Adipocyte (in vitro differentiated cells): ENCODE measurements at regions not wholly inside any gene's neighbourhood (a gene's known extent, or its start where the extent isn't known, plus 50 kb on each side); places are given as distances from the start of the nearest gene placed in this dataset.
"Not testable (repeated sequence)": the region's sequence is repeated elsewhere in the genome, so short reads cannot be mapped to it uniquely, and the experiment has no call there.

ENCODE experiments used
- DNase-seq: peaks from one replicate; pipeline ENCODE4 v3.0.0-alpha.2; 2015; ENCODE audit warnings: low read depth
- H3K27me3 ChIP-seq: replicated peaks from 2 replicates; pipeline ENCODE4 v1.7.0; 2013; ENCODE audit warnings: mild to moderate bottlenecking, low read length, moderate library complexity; ENCODE audit not compliant: control insufficient read depth, insufficient read depth
- H3K36me3 ChIP-seq: 2 replicates; pipeline ENCODE4 v1.7.0; 2013; ENCODE audit warnings: low read length, mild to moderate bottlenecking, moderate library complexity; ENCODE audit not compliant: control insufficient read depth, insufficient read depth, severe bottlenecking
- H3K4me1 ChIP-seq: 2 replicates; pipeline ENCODE4 v1.7.0; 2013; ENCODE audit warnings: mild to moderate bottlenecking, low read length, moderate library complexity; ENCODE audit not compliant: control insufficient read depth, insufficient read depth
- H3K4me3 ChIP-seq: 2 replicates; pipeline ENCODE4 v1.7.0; 2013; ENCODE audit warnings: mild to moderate bottlenecking, low read length, moderate library complexity
- H3K9ac ChIP-seq: 2 replicates; pipeline ENCODE4 v1.7.0; 2013; ENCODE audit warnings: mild to moderate bottlenecking, low read length, moderate library complexity
- H3K9me3 ChIP-seq: 2 replicates; pipeline ENCODE4 v1.7.0; 2013; ENCODE audit warnings: mild to moderate bottlenecking, low read length, moderate library complexity; ENCODE audit not compliant: control insufficient read depth

GRCh38 chr4:183044924-183045640 is 54.0 kb upstream of the WWC2 start:
- not testable (repeated sequence) for H3K9me3 ChIP-seq, H3K9ac ChIP-seq, H3K36me3 ChIP-seq, H3K4me1 ChIP-seq, H3K4me3 ChIP-seq, H3K27me3 ChIP-seq, DNase-seq

GRCh38 chr4:183038436-183038835 is 60.6 kb upstream of the WWC2 start:
- no peaks in the 10 kb centered on the region for H3K9me3 ChIP-seq
- no peaks in the 10 kb centered on the region for H3K4me1 ChIP-seq
- H3K36me3 ChIP-seq: no peaks in the 10 kb centered on the region
- H3K9ac ChIP-seq: no peak overlapping the region
- peak; percentile 11 for DNase-seq
- no peaks in the 10 kb centered on the region for H3K27me3 ChIP-seq
- H3K4me3 ChIP-seq: no peak overlapping the region

- no peaks in the 10 kb centered on the region for H3K36me3 ChIP-seq
- no peaks in the 10 kb centered on the region for H3K27me3 ChIP-seq
- no peaks in the 10 kb centered on the region for H3K9me3 ChIP-seq
- H3K4me3 ChIP-seq: no peak overlapping the region
- no peak overlapping the region for H3K9ac ChIP-seq
- no peaks in the 10 kb centered on the region for H3K4me1 ChIP-seq
- no peak for DNase-seq
These were observed 63.2 kb upstream of the WWC2 start for GRCh38 chr4:183035726-183036415.

- no peak overlapping the region for H3K9ac ChIP-seq
- no peaks in the 10 kb centered on the region for H3K36me3 ChIP-seq
- no peak for DNase-seq
- no peak overlapping the region for H3K4me3 ChIP-seq
- H3K4me1 ChIP-seq: no peaks in the 10 kb centered on the region
- H3K9me3 ChIP-seq: no peaks in the 10 kb centered on the region
- no peaks in the 10 kb centered on the region for H3K27me3 ChIP-seq
These were observed 63.8 kb upstream of the WWC2 start for GRCh38 chr4:183035256-183035655.

GRCh38 chr4:183030823-183031222 is 68.2 kb upstream of the WWC2 start:
- no peak overlapping the region for H3K9ac ChIP-seq
- no peaks in the 10 kb centered on the region for H3K9me3 ChIP-seq
- DNase-seq: no peak
- H3K36me3 ChIP-seq: no peaks in the 10 kb centered on the region
- no peaks in the 10 kb centered on the region for H3K4me1 ChIP-seq
- H3K4me3 ChIP-seq: no peak overlapping the region
- H3K27me3 ChIP-seq: peaks cover 10% of the 10 kb centered on the region

- H3K4me3 ChIP-seq: no peak overlapping the region
- H3K9ac ChIP-seq: no peak overlapping the region
- H3K27me3 ChIP-seq: peaks cover 10% of the 10 kb centered on the region
- no peaks in the 10 kb centered on the region for H3K36me3 ChIP-seq
- no peaks in the 10 kb centered on the region for H3K4me1 ChIP-seq
- H3K9me3 ChIP-seq: no peaks in the 10 kb centered on the region
- DNase-seq: no peak
These were observed 68.7 kb upstream of the WWC2 start for GRCh38 chr4:183030309-183030708.

- Histone ChIP-seq H3K9ac (no peak overlapping the region), H3K4me3 (no peak overlapping the region), H3K9me3 (no peaks in the 10 kb centered on the region), H3K36me3 (no peaks in the 10 kb centered on the region), H3K4me1 (no peaks in the 10 kb centered on the region), H3K27me3 (peaks cover 15% of the 10 kb centered on the region)
- no peak for DNase-seq
These were observed 69.7 kb upstream of the WWC2 start for GRCh38 chr4:183029365-183029764.

- Histone ChIP-seq H3K9ac (no peak overlapping the region), H3K4me1 (no peaks in the 10 kb centered on the region), H3K9me3 (no peaks in the 10 kb centered on the region), H3K36me3 (no peaks in the 10 kb centered on the region), H3K4me3 (no peak overlapping the region), H3K27me3 (peaks cover 15% of the 10 kb centered on the region)
- no peak for DNase-seq
These were observed 72.4 kb upstream of the WWC2 start for GRCh38 chr4:183026701-183027100.

GRCh38 chr4:183022617-183023016 is 76.4 kb upstream of the WWC2 start:
- Histone ChIP-seq H3K4me1 (no peaks in the 10 kb centered on the region), H3K9ac (no peak overlapping the region), H3K9me3 (no peaks in the 10 kb centered on the region), H3K27me3 (peaks cover 10% of the 10 kb centered on the region), H3K36me3 (no peaks in the 10 kb centered on the region), H3K4me3 (no peak overlapping the region)
- DNase-seq: no peak

GRCh38 chr4:183017962-183018361 is 81.1 kb upstream of the WWC2 start:
- no peak overlapping the region for H3K4me3 ChIP-seq
- H3K9ac ChIP-seq: no peak overlapping the region
- H3K9me3 ChIP-seq: no peaks in the 10 kb centered on the region
- H3K27me3 ChIP-seq: peaks cover 14% of the 10 kb centered on the region
- H3K36me3 ChIP-seq: no peaks in the 10 kb centered on the region
- no peak for DNase-seq
- no peaks in the 10 kb centered on the region for H3K4me1 ChIP-seq

GRCh38 chr4:183014361-183015084 is 84.5 kb upstream of the WWC2 start:
- H3K4me1 ChIP-seq: no peaks in the 10 kb centered on the region
- no peaks in the 10 kb centered on the region for H3K9me3 ChIP-seq

More at GRCh38 chr4:183014361-183015084, 84.5 kb upstream of the WWC2 start:
- no peak overlapping the region for H3K9ac ChIP-seq
- H3K4me3 ChIP-seq: no peak overlapping the region
- DNase-seq: no peak
- H3K36me3 ChIP-seq: no peaks in the 10 kb centered on the region
- H3K27me3 ChIP-seq: peaks cover 20% of the 10 kb centered on the region
